Activated CD4-positive, alpha-beta T cell treated with anti-CD3 and anti-CD28 coated beads, Interleukin-2, Interleukin-6, amounts not matched to agents 100 ng/mL and 50 ng/mL, durations not matched to agents 16 hours and 8 hours (primary cell): ENCODE measurements at regions not wholly inside any gene's neighbourhood (a gene's known extent, or its start where the extent isn't known, plus 50 kb on each side); places are given as distances from the start of the nearest gene placed in this dataset.

Experiments used
- DNase-seq: peaks from one replicate; pipeline ENCODE4 v3.0.0-alpha.2; 2020

- no peak for DNase-seq
Measured at GRCh38 chr11:93967258-93967657, 53.9 kb upstream of the HEPHL1 start.

DNA sequence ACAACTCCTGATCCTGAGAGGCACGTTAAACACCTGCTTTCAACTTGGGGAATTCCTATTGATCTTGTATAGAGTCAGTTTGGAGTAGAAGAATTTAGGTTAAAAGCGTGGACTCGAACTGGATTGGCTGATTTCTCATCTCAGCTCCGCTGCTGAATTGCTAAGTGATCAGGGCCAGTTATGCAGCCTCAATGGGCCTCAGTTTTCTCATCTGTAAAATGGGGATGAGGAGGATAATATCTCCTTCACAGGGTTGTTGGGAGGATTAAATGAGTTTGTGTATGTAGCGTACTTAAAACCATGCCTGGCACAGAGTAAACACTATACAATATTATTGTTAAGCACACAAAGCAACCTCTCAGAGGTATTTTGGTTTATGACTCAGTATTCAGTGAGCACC, 53.2 kb upstream of the HEPHL1 start:
- DNase-seq, result no peak

DNA sequence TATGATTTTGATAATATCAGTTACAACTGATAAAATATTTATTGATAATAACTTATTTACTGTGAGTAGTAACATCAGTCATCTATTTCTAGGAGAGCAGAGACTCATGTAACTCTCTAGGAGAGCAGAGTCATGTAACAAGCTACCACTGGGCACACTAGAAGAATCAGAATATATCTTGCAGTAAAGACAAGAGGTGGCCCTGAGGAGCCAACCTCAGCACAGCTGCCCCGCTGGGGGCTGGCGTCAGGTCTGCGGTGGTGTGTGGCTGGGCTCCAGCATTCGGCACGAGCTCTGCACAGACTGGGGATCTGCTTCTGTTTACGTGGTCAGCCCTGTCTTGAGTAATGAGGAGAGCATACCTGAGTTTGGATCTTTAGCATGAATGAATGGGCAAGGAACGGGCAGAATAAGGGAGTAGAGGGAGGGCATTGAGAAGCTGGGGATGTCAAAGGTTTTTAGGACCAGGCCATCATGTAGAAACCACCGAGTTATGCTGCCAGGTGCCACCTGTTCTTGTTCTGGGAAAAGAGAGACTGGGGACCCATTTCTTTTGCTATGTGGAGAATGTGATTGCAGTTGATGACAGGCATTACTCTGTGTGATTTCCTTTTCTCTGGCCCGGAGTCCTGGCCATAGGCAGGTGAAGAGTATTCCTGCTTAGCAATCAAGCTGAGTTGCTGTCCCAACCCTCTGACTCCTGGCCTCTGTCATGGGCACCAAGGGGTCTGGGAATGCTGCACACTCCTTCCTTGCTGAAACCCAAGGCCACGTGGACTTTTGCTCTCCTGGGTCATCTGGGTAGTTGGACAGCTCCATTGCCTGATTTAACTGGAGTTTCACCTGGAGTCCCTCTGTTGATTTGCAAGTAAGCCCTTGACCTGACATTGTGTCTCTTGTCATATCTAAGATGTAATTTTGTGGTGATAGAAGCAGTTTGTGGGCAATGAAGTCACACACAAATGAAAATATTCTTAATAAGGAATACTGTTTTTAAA, 50.9 kb upstream of the HEPHL1 start:
- DNase-seq, result no peak
